ENCODE measurements at regions not wholly inside any gene's neighbourhood (a gene's known extent, or its start where the extent isn't known, plus 50 kb on each side); places are given as distances from the start of the nearest gene placed in this dataset.
A peak's percentile ranks its signal among the peaks of the same experiment; 100 is the strongest.

- DNase-seq: no peak
Observed at GRCh38 chr5:74371621-74372020, 268.9 kb downstream of the ENC1 start.

GRCh38 chr5:74370168-74370567, 270.4 kb downstream of the ENC1 start:
- DNase-seq: no peak

GRCh38 chr5:74369173-74369572, 271.4 kb downstream of the ENC1 start:
- DNase-seq: no peak

GRCh38 chr5:74367934-74368333, 272.6 kb downstream of the ENC1 start:
- no peak for DNase-seq

- DNase-seq: no peak
Observed at GRCh38 chr5:74367241-74367733, 273.2 kb downstream of the ENC1 start.

- no peak for DNase-seq
Observed at GRCh38 chr5:74365723-74366122, 274.8 kb downstream of the ENC1 start.

- no peak for DNase-seq
Observed at GRCh38 chr5:74364507-74364906, 276.0 kb downstream of the ENC1 start.

- DNase-seq: no peak
Observed at GRCh38 chr5:74363603-74364205, 276.8 kb downstream of the ENC1 start.

- DNase-seq: no peak
Observed at GRCh38 chr5:74361406-74362358, 278.8 kb downstream of the ENC1 start.

GRCh38 chr5:74360535-74361210, 279.9 kb downstream of the ENC1 start:
- DNase-seq: no peak

- no peak for DNase-seq
Observed at GRCh38 chr5:74357827-74358226, 282.7 kb downstream of the ENC1 start.

GRCh38 chr5:74356009-74356695, 284.4 kb downstream of the ENC1 start:
- DNase-seq: no peak

- DNase-seq: no peak
Observed at GRCh38 chr5:74355041-74355824, 285.3 kb downstream of the ENC1 start.

- no peak for DNase-seq
Observed at GRCh38 chr5:74352256-74352655, 288.3 kb downstream of the ENC1 start.

- DNase-seq: peak; percentile 6
Observed at GRCh38 chr5:74342948-74343682, 297.4 kb downstream of the ENC1 start.

GRCh38 chr5:74342182-74342581, 298.3 kb downstream of the ENC1 start:
- no peak for DNase-seq

GRCh38 chr5:74341221-74341620, 299.3 kb downstream of the ENC1 start:
- no peak for DNase-seq

- DNase-seq: no peak
Observed at GRCh38 chr5:74340476-74340875, 300.1 kb downstream of the ENC1 start.

- no peak for DNase-seq
Observed at GRCh38 chr5:74337984-74338310, 302.6 kb downstream of the ENC1 start.

- DNase-seq: no peak
Observed at GRCh38 chr5:74337254-74337983, 303.1 kb downstream of the ENC1 start.

- no peak for DNase-seq
Observed at GRCh38 chr5:74336297-74336696, 304.2 kb downstream of the ENC1 start.
